Adrenal gland (tissue), 5 donors: ENCODE measurements at regions not wholly inside any gene's neighbourhood (a gene's known extent, or its start where the extent isn't known, plus 50 kb on each side); places are given as distances from the start of the nearest gene placed in this dataset.

Experiments
- POLR2A ChIP-seq, 2 donors: fragments of 450-650 bp; IDR thresholded peaks; one replicate each; pipeline ENCODE4 v1.6.1; 2017; ENCODE audit warnings: antibody characterized with exemption in 2 of 2, mild to moderate bottlenecking in 2 of 2, moderate library complexity in 1 of 2
- TF ChIP-seq, protein P1 (sequence below), 6 experiments: fragments of 450-650 bp in 4 of 6; fragments of 200-600 bp in 2 of 6; sonication (generic) in 1 of 6; IDR thresholded peaks; 1 replicate in 5 of 6; 2 replicates in 1 of 6; pipeline versions ENCODE4 v1.5.1 to v1.8.0; 2016 to 2021; ENCODE audit warnings: antibody characterized with exemption in 6 of 6, mild to moderate bottlenecking in 2 of 6, moderate library complexity in 1 of 6
- donor health status: DM: no; HTN: no; CAD: no.

DNA sequence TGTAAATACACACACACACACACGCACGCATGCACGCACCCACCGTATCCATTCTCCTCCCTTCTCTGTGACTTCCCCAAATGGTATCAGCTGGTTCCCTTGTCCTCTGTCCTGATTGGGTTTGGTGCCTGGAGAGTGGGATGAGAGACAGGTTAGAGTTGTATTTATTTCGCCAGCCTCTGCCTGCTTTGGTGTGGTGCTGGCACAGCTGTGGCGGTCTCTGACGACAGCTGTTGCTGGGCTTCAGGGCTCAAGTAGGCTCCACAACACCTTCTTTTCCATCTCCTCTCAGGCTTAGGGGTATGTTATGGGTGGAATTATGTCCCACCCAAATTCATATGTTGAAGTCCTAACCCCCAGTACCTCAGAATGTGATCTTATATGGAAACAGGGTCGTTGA lies 94.9 kb upstream of the ITGA6 start:
- TF ChIP-seq POLR2A (IDR thresholded peaks at IDR 0.05), result no peak
- TF ChIP-seq, protein P1, sequence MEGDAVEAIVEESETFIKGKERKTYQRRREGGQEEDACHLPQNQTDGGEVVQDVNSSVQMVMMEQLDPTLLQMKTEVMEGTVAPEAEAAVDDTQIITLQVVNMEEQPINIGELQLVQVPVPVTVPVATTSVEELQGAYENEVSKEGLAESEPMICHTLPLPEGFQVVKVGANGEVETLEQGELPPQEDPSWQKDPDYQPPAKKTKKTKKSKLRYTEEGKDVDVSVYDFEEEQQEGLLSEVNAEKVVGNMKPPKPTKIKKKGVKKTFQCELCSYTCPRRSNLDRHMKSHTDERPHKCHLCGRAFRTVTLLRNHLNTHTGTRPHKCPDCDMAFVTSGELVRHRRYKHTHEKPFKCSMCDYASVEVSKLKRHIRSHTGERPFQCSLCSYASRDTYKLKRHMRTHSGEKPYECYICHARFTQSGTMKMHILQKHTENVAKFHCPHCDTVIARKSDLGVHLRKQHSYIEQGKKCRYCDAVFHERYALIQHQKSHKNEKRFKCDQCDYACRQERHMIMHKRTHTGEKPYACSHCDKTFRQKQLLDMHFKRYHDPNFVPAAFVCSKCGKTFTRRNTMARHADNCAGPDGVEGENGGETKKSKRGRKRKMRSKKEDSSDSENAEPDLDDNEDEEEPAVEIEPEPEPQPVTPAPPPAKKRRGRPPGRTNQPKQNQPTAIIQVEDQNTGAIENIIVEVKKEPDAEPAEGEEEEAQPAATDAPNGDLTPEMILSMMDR (IDR thresholded peaks at IDR 0.05), result no peak
